GM21529 (cell line): ENCODE measurements at regions not wholly inside any gene's neighbourhood (a gene's known extent, or its start where the extent isn't known, plus 50 kb on each side); places are given as distances from the start of the nearest gene placed in this dataset.

Experiments used
- ATAC-seq: cut with Tn5 transposase; IDR thresholded peaks from one replicate; pipeline ENCODE4 v1.9.1; 2021; ENCODE audit not compliant: unreplicated experiment

DNA sequence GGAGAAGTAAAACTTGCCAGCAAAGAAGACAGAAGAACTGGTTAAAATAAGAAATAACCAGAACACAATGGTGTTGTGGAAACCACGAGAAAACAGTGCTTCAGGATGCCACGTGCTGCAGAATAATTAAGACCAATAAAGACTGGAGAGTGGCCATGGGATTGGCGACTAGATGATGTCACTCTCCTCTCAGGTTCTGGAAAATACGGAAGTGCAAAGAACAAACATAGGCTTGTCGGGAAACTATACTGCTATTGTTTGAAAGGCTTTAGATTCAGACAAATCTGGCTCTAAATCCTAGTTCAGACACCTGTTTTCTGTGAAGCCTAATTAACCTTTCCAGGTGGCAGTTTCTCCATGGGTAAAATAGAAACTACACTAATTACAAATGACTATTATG is 138.4 kb upstream of the STXBP5 start:
- ATAC-seq, result no peak

DNA sequence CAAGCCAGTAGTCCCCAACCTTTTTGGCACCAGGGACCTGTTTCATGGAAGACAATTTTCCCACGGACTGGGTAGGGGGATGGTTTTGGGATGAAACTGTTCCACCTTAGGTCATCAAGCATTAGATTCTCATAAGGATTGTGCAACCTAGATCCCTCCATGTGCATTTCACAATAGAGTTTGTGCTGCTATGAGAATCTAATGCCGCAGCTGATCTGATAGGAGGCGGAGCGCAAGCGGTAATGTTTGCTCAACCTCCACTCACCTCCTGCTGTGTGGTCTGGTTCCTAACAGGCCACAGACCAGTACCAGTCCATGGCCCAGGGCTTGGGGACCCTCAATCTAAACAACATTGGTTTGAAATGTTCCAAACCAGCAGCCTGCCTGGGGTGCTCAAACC is 137.0 kb upstream of the STXBP5 start:
- ATAC-seq, result no peak

- ATAC-seq, result no peak
Measured at GRCh38 chr6:147071776-147072175, 132.4 kb upstream of the STXBP5 start.

DNA sequence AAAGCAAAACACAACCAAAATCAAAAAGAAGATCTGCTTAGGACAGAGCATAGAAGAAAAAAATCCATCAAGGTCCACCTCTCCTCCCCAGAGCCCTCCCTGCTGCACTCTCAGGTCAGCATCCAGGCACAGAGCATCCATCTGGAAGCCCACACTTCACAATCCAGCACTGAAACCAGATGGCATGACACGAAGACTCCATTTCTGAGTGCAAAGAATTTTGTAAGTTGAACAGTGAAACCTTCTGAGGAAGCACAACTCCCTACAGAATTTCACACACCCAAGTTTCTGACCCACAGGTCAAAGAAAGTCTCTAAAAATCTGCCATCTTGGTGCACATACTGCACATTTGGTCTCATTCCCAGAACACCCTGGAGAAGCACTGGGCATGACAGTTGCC is 128.8 kb upstream of the STXBP5 start:
- ATAC-seq, result no peak

GRCh38 chr6:147077251-147077650 is 127.0 kb upstream of the STXBP5 start:
- ATAC-seq, result no peak

GRCh38 chr6:147078106-147078505 is 126.1 kb upstream of the STXBP5 start:
- ATAC-seq, result no peak

GRCh38 chr6:147078602-147079001 is 125.6 kb upstream of the STXBP5 start:
- ATAC-seq, result no peak

DNA sequence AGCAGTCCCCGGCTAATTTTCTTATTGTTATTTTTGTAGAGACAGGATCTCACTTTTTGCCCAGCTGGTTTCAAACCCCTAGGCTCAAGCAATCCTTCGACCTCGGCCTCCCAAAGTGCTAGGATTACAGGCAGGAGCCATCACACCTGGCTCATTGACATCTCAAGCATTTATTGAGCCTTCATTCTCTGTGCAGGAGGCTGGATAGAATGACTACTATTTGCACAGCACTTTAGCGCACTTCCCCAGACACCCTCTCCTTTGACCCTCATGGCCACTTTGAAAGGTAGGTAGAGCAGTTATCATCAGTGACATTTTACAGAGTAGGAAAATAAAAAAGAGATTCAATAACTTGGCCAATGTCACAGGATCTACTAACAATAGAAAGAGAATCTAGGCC is 124.0 kb upstream of the STXBP5 start:
- ATAC-seq, result no peak

GRCh38 chr6:147081076-147081609 is 123.1 kb upstream of the STXBP5 start:
- ATAC-seq, result no peak

- no peak for ATAC-seq
Measured at GRCh38 chr6:147087641-147088040, 116.6 kb upstream of the STXBP5 start.

- ATAC-seq, result no peak
Measured at GRCh38 chr6:147088861-147089260, 115.4 kb upstream of the STXBP5 start.

- ATAC-seq, result no peak
Measured at GRCh38 chr6:147095316-147095715, 108.9 kb upstream of the STXBP5 start.

GRCh38 chr6:147099974-147100373 is 104.2 kb upstream of the STXBP5 start:
- ATAC-seq, result no peak

DNA sequence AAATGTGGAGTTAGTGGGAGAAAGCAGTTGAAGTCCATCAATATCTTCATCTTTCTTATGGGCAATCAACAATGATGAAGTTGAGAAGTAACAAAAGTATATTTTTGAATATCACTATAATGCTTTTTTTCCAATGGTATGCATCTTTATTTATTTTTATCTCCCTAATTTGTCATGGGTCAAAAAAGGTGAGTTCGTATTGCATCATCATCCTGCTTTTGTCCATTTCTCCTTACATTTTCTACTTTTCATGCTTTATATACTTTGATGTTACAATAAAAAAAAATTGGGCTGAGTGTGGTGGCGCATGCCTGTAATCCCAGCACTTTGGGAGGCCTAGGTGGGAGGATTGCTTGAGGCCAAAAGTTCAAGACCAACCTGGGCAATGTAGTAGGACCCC is 101.2 kb upstream of the STXBP5 start:
- no peak for ATAC-seq

- ATAC-seq, result no peak
Measured at GRCh38 chr6:147103694-147104093, 100.5 kb upstream of the STXBP5 start.

DNA sequence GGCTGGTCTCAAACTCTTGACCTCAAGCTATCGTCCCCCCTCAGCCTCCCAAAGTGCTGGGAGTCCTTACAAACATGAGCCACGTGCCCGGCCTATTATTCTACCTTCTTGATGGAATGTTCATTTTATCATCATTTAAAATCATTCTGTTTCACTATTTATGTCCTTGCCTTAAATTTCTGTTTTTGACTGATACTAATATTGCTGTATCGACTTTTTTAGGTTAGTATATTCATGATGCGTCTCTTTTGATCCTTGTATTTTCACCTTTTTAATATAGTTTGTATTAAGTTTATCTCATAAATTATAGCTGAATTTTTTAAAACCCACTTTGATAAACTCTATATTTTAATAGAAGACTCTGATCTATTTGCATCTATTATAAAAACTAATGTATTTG is 98.4 kb upstream of the STXBP5 start:
- ATAC-seq, result no peak

DNA sequence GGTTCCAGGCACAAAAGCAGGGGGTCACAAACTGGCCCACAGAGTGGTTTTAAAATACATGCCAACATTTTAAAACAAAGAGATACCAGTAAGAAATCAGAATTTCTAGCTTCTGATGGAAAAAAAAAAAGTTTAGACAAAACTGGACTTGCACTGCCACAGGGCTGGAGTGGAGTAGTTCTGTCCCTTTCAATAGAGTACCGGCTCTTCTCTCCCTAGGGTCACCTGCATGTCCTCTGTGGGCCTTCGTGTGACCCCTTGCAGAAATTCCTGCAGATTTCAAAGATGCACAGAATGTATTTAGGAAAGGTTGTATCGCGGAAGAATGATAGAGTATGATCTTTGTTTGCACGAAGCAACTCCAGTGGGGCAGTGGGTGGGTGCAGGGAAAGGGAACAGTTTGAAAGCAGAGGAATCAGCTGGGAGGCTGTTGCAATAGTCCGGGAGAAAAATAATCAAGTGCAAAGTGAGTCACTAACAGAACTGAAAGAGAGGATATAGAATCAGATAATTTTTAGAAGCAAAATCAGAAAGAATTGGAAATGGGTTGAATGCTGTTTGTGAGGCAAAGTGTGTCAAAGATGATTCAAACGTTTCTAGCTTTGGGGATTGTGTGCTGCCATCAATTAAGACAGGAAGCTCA is 97.3 kb upstream of the STXBP5 start:
- no peak for ATAC-seq

GRCh38 chr6:147108259-147108910 is 95.8 kb upstream of the STXBP5 start:
- ATAC-seq, result no peak

DNA sequence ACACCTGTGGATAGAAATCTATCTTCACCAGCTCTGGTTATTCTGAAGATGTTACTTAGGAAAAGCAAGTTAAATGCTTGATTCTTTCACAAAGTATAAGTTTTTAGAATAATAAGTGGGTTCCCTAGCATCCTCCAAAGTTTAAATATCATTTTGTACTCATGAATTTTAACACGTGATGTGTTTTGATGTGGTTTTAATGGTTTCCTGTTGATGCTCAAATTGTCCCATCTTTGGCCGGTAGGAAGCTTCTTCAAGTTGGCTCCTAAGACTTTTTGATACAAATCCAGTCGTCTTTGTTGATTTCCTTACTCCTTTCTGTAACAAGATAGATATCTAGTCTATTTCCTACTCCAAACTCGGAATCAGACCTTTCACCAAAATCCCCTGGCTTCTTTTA is 94.5 kb upstream of the STXBP5 start:
- ATAC-seq, result no peak

DNA sequence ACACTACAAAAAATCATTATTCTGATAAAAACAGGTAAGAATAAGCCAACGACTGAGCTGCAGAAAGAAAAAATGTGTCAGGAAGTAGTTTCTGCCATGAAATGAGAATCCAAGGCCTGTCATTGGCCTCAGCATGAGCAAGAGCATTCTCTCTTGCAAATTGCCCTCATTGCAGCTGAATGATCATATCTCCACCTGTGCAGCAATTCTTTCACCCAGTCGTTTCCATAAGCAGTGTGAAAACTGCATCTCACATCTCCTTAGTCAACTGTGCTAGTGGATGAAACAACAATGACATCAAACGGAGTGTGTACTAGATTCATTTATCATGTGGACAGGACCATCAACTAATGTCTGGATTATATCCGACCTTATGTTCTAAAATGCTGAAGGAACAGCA is 88.2 kb upstream of the STXBP5 start:
- ATAC-seq, result no peak

- ATAC-seq, result no peak
Measured at GRCh38 chr6:147117011-147117410, 87.2 kb upstream of the STXBP5 start.

GRCh38 chr6:147117580-147117979 is 86.6 kb upstream of the STXBP5 start:
- no peak for ATAC-seq

DNA sequence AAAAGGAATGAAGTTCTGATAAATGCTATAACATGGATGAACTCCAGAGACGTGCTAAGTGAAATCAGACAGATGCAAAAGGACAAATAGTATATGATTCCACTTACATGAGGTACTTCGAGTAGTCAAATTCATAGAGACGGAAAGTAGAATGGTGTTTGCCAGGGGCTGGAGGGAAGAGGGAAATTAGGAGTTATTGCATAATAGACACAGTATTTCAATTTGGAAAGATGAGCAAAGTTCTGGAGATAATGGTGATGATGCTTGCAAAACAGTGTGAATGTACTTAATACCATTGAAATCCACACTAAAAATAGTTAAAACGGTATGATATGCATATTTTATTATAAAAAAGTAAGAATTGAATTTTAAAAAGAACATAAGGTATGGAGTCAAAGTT is 84.9 kb upstream of the STXBP5 start:
- no peak for ATAC-seq
